ENCODE measurements at regions not wholly inside any gene's neighbourhood (a gene's known extent, or its start where the extent isn't known, plus 50 kb on each side); places are given as distances from the start of the nearest gene placed in this dataset.
A peak's percentile ranks its signal among the peaks of the same experiment; 100 is the strongest.

DNA sequence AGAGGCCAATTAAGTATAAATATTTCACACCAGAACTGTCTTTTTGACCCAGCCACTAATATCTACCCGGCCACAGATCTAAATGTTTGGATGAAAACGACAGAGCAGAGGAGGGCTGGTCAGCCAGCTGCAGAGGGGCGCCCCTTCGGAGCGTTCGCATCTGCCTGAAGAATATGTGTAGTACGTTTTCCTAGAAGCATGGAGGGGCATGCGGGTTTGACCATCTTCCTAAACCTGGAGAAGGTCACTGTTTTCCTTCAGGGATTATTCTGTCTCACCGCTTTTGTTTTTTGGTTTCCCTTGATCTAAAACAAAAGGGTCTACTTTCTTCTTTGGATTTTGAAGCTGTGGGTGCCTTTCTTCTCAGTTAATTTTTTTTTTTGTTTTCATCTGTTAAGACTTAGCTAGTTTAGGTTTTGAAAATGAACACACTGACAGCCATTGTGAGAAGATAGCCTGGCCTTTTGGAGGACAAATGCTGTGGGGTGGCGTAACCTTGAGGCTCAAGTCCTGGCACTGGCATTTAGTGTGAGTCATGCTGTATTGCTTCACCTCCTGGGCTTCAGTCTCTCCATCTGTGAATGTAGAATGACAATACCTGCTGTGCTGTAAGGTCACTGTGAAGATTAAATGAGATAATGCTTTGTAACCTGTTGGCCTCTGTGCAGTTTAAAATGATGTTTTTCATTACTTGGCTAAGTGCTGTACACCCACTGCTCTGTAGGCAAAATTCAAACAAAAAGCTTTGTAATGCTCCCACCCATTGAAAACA is 74.1 kb upstream of the IRF2BP2 start (continued):
- TF ChIP-seq, protein P1, sequence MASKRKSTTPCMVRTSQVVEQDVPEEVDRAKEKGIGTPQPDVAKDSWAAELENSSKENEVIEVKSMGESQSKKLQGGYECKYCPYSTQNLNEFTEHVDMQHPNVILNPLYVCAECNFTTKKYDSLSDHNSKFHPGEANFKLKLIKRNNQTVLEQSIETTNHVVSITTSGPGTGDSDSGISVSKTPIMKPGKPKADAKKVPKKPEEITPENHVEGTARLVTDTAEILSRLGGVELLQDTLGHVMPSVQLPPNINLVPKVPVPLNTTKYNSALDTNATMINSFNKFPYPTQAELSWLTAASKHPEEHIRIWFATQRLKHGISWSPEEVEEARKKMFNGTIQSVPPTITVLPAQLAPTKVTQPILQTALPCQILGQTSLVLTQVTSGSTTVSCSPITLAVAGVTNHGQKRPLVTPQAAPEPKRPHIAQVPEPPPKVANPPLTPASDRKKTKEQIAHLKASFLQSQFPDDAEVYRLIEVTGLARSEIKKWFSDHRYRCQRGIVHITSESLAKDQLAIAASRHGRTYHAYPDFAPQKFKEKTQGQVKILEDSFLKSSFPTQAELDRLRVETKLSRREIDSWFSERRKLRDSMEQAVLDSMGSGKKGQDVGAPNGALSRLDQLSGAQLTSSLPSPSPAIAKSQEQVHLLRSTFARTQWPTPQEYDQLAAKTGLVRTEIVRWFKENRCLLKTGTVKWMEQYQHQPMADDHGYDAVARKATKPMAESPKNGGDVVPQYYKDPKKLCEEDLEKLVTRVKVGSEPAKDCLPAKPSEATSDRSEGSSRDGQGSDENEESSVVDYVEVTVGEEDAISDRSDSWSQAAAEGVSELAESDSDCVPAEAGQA (IDR thresholded peaks at IDR 0.05; ENCODE audit: low read depth) = 0 out of 2 replicates have a peak, but pooled peaks have one; percentile 60
- TF ChIP-seq, protein P1 (CRISPR knock-in tag; IDR thresholded peaks at IDR 0.05; ENCODE audit: borderline replicate concordance) = no peak
- no peak for TF ChIP-seq ZNF879 (CRISPR knock-in tag; IDR thresholded peaks at IDR 0.05)
- TF ChIP-seq FOXP1 (IDR thresholded peaks at IDR 0.05) = no peak
- TF ChIP-seq FOXP1 (CRISPR knock-in tag; IDR thresholded peaks at IDR 0.05) = peak; percentile 70; the same call in 1 of the 2 replicates
- TF ChIP-seq, protein P2, sequence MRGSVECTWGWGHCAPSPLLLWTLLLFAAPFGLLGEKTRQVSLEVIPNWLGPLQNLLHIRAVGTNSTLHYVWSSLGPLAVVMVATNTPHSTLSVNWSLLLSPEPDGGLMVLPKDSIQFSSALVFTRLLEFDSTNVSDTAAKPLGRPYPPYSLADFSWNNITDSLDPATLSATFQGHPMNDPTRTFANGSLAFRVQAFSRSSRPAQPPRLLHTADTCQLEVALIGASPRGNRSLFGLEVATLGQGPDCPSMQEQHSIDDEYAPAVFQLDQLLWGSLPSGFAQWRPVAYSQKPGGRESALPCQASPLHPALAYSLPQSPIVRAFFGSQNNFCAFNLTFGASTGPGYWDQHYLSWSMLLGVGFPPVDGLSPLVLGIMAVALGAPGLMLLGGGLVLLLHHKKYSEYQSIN (CRISPR knock-in tag; IDR thresholded peaks at IDR 0.05; ENCODE audit: borderline replicate concordance) = no peak
- TF ChIP-seq ZIK1 (CRISPR knock-in tag; IDR thresholded peaks at IDR 0.05; ENCODE audit: borderline replicate concordance, low read depth) = no peak
- TF ChIP-seq, protein P3, sequence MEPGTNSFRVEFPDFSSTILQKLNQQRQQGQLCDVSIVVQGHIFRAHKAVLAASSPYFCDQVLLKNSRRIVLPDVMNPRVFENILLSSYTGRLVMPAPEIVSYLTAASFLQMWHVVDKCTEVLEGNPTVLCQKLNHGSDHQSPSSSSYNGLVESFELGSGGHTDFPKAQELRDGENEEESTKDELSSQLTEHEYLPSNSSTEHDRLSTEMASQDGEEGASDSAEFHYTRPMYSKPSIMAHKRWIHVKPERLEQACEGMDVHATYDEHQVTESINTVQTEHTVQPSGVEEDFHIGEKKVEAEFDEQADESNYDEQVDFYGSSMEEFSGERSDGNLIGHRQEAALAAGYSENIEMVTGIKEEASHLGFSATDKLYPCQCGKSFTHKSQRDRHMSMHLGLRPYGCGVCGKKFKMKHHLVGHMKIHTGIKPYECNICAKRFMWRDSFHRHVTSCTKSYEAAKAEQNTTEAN (CRISPR knock-in tag; conservative IDR thresholded peaks at IDR 0.05) = peak; percentile 62
- no peak for TF ChIP-seq ISX (CRISPR knock-in tag; conservative IDR thresholded peaks at IDR 0.05)
- TF ChIP-seq, protein P4, sequence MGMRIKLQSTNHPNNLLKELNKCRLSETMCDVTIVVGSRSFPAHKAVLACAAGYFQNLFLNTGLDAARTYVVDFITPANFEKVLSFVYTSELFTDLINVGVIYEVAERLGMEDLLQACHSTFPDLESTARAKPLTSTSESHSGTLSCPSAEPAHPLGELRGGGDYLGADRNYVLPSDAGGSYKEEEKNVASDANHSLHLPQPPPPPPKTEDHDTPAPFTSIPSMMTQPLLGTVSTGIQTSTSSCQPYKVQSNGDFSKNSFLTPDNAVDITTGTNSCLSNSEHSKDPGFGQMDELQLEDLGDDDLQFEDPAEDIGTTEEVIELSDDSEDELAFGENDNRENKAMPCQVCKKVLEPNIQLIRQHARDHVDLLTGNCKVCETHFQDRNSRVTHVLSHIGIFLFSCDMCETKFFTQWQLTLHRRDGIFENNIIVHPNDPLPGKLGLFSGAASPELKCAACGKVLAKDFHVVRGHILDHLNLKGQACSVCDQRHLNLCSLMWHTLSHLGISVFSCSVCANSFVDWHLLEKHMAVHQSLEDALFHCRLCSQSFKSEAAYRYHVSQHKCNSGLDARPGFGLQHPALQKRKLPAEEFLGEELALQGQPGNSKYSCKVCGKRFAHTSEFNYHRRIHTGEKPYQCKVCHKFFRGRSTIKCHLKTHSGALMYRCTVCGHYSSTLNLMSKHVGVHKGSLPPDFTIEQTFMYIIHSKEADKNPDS (CRISPR knock-in tag; IDR thresholded peaks at IDR 0.05) = no peak
- TF ChIP-seq CENPX (CRISPR knock-in tag; IDR thresholded peaks at IDR 0.05) = no peak
- TF ChIP-seq NFE2L1 (CRISPR knock-in tag; IDR thresholded peaks at IDR 0.05; ENCODE audit: borderline replicate concordance) = no peak
- peak; percentile 92 for TF ChIP-seq ZMYM2 (CRISPR knock-in tag; IDR thresholded peaks at IDR 0.05)
- TF ChIP-seq, protein P5, sequence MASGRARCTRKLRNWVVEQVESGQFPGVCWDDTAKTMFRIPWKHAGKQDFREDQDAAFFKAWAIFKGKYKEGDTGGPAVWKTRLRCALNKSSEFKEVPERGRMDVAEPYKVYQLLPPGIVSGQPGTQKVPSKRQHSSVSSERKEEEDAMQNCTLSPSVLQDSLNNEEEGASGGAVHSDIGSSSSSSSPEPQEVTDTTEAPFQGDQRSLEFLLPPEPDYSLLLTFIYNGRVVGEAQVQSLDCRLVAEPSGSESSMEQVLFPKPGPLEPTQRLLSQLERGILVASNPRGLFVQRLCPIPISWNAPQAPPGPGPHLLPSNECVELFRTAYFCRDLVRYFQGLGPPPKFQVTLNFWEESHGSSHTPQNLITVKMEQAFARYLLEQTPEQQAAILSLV (CRISPR knock-in tag; IDR thresholded peaks at IDR 0.05; ENCODE audit: borderline replicate concordance) = no peak
- 0 out of 2 replicates have a peak, but pooled peaks have one; percentile 61 for TF ChIP-seq SMARCC2 (IDR thresholded peaks at IDR 0.05)
- 0 out of 2 replicates have a peak, but pooled peaks have one; percentile 22 for TF ChIP-seq SMYD3 (CRISPR knock-in tag; IDR thresholded peaks at IDR 0.05)
- TF ChIP-seq ZFP82 (CRISPR knock-in tag; IDR thresholded peaks at IDR 0.05; ENCODE audit: borderline replicate concordance) = peak; percentile 61; the same call in 1 of the 2 replicates
